A673 (cell line): ENCODE measurements at regions not wholly inside any gene's neighbourhood (a gene's known extent, or its start where the extent isn't known, plus 50 kb on each side); places are given as distances from the start of the nearest gene placed in this dataset.

ENCODE experiments used
- CTCF ChIP-seq: fragments of 300-800, 200-600 bp; sonication (generic); conservative IDR thresholded peaks from 2 replicates; pipeline ENCODE4 v1.5.1; 2017; ENCODE audit warnings: low read depth, mild to moderate bottlenecking, antibody characterized with exemption, low read length, moderate library complexity, mixed read lengths
- EZH2 ChIP-seq: fragments of 200-600 bp; sonication (generic); IDR thresholded peaks from 2 replicates; pipeline ENCODE4 v1.6.1; 2017; ENCODE audit warnings: borderline replicate concordance, low read depth, mild to moderate bottlenecking, mixed read lengths, antibody characterized with exemption, low read length; ENCODE audit not compliant: poor library complexity, severe bottlenecking

DNA sequence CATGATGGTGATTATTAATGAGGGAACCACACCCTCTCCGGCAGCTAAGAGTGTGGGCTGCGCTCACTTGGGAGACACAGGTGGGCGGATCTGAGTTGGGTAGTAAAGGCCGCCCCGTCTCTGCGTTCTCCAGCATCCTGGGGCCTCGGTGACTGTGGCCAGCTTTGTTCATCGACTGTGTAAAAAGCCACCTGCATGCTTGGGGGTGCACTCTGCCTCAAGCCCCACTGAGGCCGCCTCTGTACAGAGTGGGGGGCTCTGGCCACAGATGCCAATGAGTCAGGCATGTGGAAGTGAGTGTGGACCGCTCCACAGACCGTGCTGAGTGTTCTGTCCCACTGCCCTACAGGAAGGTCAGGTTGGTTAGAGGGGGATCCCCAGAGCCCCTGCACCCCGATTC lies 192.7 kb downstream of the SHANK2 start:
- TF ChIP-seq CTCF (no peak), EZH2 (no peak)
